ENCODE measurements at regions not wholly inside any gene's neighbourhood (a gene's known extent, or its start where the extent isn't known, plus 50 kb on each side); places are given as distances from the start of the nearest gene placed in this dataset.

DNA sequence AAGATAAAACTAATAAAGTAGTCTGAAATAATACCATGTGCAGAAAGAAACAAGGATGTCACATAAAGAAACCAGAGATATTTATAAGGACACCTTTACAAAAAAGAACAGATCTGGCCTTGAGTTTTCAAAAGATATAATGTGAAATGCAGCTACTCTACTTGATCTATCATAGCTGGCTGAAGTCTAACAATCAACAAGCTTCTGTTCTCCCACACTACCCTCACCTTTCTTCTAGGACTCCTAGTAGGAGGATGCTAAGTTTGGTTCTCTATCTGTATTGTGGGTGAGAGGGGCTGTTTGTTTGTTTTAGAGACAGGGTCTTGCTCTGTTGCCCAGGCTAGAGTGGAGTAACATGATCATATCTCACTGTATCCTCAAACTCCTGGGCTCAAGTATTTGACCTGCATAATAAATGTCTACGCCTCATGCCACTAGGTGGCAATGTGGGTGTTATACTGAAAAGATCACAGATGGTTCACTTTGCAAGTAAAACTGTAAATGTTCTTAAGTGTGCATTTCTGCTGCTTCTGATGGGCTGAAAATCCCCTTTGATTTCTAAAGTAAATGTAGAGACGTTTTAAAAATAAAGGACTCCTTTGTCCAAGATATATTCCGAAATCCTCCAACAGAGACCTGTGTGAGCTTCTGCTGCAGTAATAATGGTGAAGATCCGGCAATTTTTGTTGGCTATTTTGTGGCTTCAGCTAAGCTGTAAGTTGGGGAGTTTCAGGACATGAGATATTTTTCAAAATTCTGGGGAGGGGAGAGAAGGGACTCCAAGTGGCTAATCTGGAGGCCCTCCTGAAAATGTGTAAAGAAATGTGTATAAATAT, 269.3 kb downstream of the DAD1 start:
- TF ChIP-seq POLR2A (IDR thresholded peaks at IDR 0.05; ENCODE audit: borderline replicate concordance, extremely low read depth, insufficient read depth, insufficient read length) = no peak
- no peak for TF ChIP-seq CEBPB (IDR thresholded peaks at IDR 0.05; ENCODE audit: low read depth)
- TF ChIP-seq, protein P1, sequence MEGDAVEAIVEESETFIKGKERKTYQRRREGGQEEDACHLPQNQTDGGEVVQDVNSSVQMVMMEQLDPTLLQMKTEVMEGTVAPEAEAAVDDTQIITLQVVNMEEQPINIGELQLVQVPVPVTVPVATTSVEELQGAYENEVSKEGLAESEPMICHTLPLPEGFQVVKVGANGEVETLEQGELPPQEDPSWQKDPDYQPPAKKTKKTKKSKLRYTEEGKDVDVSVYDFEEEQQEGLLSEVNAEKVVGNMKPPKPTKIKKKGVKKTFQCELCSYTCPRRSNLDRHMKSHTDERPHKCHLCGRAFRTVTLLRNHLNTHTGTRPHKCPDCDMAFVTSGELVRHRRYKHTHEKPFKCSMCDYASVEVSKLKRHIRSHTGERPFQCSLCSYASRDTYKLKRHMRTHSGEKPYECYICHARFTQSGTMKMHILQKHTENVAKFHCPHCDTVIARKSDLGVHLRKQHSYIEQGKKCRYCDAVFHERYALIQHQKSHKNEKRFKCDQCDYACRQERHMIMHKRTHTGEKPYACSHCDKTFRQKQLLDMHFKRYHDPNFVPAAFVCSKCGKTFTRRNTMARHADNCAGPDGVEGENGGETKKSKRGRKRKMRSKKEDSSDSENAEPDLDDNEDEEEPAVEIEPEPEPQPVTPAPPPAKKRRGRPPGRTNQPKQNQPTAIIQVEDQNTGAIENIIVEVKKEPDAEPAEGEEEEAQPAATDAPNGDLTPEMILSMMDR (IDR thresholded peaks at IDR 0.05 in 2 of 3, conservative IDR thresholded peaks at IDR 0.05 in 1 of 3; ENCODE audit: borderline replicate concordance in 1 of 3, insufficient read depth in 1 of 3, low read depth in 2 of 3, low read length in 2 of 3) = peak; percentile 60 to 79 (median 68); a peak in 5 of 6 replicates
- no peak for TF ChIP-seq POLR2AphosphoS5 (IDR thresholded peaks at IDR 0.05; ENCODE audit: low read depth, low read length)
- TF ChIP-seq, protein P2, sequence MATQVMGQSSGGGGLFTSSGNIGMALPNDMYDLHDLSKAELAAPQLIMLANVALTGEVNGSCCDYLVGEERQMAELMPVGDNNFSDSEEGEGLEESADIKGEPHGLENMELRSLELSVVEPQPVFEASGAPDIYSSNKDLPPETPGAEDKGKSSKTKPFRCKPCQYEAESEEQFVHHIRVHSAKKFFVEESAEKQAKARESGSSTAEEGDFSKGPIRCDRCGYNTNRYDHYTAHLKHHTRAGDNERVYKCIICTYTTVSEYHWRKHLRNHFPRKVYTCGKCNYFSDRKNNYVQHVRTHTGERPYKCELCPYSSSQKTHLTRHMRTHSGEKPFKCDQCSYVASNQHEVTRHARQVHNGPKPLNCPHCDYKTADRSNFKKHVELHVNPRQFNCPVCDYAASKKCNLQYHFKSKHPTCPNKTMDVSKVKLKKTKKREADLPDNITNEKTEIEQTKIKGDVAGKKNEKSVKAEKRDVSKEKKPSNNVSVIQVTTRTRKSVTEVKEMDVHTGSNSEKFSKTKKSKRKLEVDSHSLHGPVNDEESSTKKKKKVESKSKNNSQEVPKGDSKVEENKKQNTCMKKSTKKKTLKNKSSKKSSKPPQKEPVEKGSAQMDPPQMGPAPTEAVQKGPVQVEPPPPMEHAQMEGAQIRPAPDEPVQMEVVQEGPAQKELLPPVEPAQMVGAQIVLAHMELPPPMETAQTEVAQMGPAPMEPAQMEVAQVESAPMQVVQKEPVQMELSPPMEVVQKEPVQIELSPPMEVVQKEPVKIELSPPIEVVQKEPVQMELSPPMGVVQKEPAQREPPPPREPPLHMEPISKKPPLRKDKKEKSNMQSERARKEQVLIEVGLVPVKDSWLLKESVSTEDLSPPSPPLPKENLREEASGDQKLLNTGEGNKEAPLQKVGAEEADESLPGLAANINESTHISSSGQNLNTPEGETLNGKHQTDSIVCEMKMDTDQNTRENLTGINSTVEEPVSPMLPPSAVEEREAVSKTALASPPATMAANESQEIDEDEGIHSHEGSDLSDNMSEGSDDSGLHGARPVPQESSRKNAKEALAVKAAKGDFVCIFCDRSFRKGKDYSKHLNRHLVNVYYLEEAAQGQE (IDR thresholded peaks at IDR 0.05; ENCODE audit: low read depth) = no peak
- TF ChIP-seq, protein P3, sequence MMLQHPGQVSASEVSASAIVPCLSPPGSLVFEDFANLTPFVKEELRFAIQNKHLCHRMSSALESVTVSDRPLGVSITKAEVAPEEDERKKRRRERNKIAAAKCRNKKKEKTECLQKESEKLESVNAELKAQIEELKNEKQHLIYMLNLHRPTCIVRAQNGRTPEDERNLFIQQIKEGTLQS (IDR thresholded peaks at IDR 0.05) = no peak
